Choroid plexus epithelial cell (primary cell): ENCODE measurements at regions not wholly inside any gene's neighbourhood (a gene's known extent, or its start where the extent isn't known, plus 50 kb on each side); places are given as distances from the start of the nearest gene placed in this dataset.

Source experiments
- DNase-seq: peaks from one replicate; pipeline ENCODE4 v3.0.0-alpha.2; 2010; ENCODE audit warnings: low read depth
- H3K4me3 ChIP-seq: 2 replicates; pipeline ENCODE4 v1.5.1; 2011; ENCODE audit warnings: low read depth, mild to moderate bottlenecking, control low read depth, low read length, moderate library complexity
- TF ChIP-seq, protein P1 (sequence below): conservative IDR thresholded peaks from 2 replicates; pipeline ENCODE4 v1.5.1; 2011; ENCODE audit warnings: low read depth, mild to moderate bottlenecking, control low read depth, inconsistent platforms, low read length, moderate library complexity

GRCh38 chrX:69028761-69029120, 136.5 kb downstream of the PJA1 start:
- TF ChIP-seq, protein P1, sequence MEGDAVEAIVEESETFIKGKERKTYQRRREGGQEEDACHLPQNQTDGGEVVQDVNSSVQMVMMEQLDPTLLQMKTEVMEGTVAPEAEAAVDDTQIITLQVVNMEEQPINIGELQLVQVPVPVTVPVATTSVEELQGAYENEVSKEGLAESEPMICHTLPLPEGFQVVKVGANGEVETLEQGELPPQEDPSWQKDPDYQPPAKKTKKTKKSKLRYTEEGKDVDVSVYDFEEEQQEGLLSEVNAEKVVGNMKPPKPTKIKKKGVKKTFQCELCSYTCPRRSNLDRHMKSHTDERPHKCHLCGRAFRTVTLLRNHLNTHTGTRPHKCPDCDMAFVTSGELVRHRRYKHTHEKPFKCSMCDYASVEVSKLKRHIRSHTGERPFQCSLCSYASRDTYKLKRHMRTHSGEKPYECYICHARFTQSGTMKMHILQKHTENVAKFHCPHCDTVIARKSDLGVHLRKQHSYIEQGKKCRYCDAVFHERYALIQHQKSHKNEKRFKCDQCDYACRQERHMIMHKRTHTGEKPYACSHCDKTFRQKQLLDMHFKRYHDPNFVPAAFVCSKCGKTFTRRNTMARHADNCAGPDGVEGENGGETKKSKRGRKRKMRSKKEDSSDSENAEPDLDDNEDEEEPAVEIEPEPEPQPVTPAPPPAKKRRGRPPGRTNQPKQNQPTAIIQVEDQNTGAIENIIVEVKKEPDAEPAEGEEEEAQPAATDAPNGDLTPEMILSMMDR = no peak
- H3K4me3 ChIP-seq = no peak overlapping the region
- peak; percentile 67 for DNase-seq

- TF ChIP-seq, protein P1 = no peak
- DNase-seq = no peak
Measured at GRCh38 chrX:69028006-69028760, 137.1 kb downstream of the PJA1 start.

GRCh38 chrX:69027181-69028005, 137.9 kb downstream of the PJA1 start:
- peak; percentile 91 for DNase-seq
- H3K4me3 ChIP-seq = no peak overlapping the region
- TF ChIP-seq, protein P1 = no peak

More at GRCh38 chrX:69028006-69028760, 137.1 kb downstream of the PJA1 start:
- no peak overlapping the region for H3K4me3 ChIP-seq

DNA sequence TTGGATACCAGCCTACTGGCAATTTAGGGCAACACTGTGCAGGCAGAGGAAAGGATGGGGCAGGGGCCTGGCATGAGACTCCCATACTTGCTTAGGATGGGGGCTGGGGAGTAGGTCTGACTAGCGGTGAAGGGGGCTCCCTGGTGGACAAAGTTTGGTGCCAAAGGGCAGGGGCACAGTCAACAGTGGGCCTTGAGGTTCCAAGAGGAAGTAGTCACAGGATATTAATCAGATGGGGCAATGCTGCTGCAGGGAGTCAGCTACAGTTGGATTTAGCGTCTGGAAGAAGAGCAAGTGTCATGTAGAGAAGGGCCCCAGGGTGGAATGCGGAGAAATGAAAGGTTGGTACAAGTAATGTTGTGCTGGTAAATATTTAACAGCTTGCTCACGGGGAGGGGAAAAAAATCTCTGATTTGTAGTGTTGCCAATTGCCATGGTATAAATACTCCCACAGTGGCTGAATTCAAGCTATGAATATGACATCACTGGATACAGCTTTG, 139.4 kb downstream of the PJA1 start:
- H3K4me3 ChIP-seq = no peak overlapping the region
- TF ChIP-seq, protein P1 = no peak
- peak; percentile 79 for DNase-seq

DNA sequence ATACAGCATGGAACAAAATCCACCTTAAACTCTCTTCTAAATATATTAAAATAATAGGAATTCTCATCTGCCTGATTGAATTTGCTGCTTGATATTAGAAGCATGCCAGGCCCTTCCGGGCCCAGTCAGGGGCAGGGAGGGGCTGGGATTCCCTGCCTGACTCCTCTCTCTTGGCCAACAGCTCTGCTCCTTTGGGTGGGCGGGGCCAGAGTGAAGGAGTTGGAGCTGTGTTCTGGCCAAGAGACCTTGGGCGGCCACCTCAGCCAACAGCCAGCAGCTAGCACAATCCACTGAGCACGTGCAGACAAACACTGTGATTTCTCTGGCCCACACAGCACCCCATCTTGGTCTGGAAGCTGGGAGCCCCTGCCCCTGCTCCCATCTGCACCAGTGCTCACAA, 140.3 kb downstream of the PJA1 start:
- no peak overlapping the region for H3K4me3 ChIP-seq
- DNase-seq = peak; percentile 79
- TF ChIP-seq, protein P1 = no peak

DNA sequence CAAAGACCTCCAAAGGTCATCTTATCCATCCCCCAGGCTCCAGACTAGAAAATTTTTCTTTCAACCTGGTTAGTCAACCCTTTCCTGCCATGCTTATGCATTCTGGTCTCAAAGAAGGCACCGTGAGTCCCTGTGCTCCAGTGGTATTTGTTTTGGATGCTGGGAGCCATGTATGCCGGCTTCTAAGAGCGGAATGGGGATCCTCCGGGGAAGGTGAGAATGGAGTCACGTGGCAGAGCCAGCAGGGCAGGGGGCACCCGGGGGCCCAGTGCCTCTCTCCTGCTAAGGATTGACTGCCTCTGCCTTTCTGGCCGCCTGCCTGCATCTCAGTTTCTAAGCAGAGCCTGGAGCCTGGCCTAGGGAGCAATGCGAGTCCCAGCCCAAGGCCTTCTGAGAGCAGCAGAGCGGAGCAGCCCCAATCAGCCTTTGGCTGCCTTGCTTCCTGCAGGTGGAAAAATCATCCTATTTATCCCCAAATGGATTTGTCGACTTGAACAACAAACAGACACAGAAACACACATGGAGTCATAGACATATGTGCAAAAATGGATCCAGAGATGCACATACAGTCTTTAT, 141.0 kb downstream of the PJA1 start:
- TF ChIP-seq, protein P1 = no peak
- no peak for DNase-seq

More for the DNA sequence above, 141.0 kb downstream of the PJA1 start:
- H3K4me3 ChIP-seq = no peak overlapping the region
